ENCODE measurements at regions not wholly inside any gene's neighbourhood (a gene's known extent, or its start where the extent isn't known, plus 50 kb on each side); places are given as distances from the start of the nearest gene placed in this dataset.

DNA sequence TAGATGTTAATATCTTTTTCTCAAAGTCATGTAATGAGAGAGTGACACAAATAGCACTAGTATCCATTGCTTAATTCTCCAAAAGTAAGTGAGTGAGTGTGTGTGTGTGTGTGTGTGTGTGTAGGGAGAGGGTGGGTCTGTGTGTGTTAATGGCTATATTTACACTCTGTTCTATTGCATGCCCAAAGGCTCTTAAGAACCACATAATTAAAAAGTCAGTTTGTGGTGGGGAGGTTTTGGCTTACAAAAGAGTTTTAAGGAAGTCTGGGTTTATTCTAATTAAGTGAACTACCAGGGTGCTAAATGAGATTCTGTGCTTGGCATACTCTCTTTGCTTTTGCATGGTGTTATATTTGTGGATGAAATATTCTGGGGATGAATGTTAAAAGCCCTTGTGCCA lies 1897.6 kb upstream of the FLRT2 start:
- TF ChIP-seq LEF1 (IDR thresholded peaks at IDR 0.05; ENCODE audit: borderline replicate concordance): no peak
- no peak for TF ChIP-seq L3MBTL2 (conservative IDR thresholded peaks at IDR 0.05)
- no peak for TF ChIP-seq SUZ12 (IDR thresholded peaks at IDR 0.05)
- TF ChIP-seq BHLHE40 (IDR thresholded peaks at IDR 0.05; ENCODE audit: borderline replicate concordance): no peak
- TF ChIP-seq FOXM1 (IDR thresholded peaks at IDR 0.05; ENCODE audit: borderline replicate concordance): no peak
- TF ChIP-seq TARDBP (IDR thresholded peaks at IDR 0.05): no peak
- no peak for TF ChIP-seq ARNT (IDR thresholded peaks at IDR 0.05)
- TF ChIP-seq FOXA1 (IDR thresholded peaks at IDR 0.05): no peak
- no peak for TF ChIP-seq SP1 (IDR thresholded peaks at IDR 0.05)
- no peak for TF ChIP-seq CTBP1 (IDR thresholded peaks at IDR 0.05; ENCODE audit: borderline replicate concordance)
